ENCODE measurements at regions not wholly inside any gene's neighbourhood (a gene's known extent, or its start where the extent isn't known, plus 50 kb on each side); places are given as distances from the start of the nearest gene placed in this dataset.

DNA sequence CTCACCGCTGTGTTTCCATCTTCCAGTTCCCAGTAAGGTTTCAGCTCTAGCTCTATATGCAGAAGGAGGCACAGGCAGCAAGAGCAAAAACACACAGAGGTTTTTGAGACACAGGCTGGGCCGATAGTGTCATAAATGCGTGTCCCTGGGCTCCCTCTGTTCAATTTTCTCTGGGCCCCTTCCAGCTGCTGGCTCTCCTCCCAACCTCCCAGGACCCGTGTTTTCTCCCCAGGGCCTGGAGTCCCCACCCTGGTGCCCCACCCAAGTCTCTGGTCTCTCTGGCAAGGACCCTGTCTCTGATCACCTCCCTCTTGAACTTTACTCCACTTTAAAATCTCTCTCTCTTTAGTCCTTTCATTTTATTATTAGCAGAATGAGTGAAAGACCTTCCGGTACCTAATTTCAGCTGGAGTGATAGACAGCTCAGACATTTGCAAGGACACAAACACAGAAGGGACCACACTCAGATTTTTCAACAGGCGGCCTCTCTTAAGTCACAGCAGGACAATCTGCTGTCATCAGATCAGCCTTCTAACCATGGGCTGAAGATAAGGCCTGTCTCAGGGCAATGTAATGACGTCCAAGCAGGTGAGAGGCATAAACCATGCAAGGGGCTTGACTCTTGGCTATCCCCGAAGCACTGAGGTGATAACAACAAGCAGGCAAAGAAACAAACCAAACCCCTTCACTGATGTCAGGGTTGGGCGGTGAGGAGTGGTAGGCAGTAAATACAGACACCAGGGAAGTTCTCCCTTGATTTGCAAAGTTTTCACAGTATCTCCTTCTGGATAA is 190.0 kb upstream of the IRS2 start:
- no peak for DNase-seq

GRCh38 chr13:109974354-109974753 is 188.0 kb upstream of the IRS2 start:
- DNase-seq: no peak

GRCh38 chr13:109973279-109973678 is 186.9 kb upstream of the IRS2 start:
- no peak for DNase-seq

DNA sequence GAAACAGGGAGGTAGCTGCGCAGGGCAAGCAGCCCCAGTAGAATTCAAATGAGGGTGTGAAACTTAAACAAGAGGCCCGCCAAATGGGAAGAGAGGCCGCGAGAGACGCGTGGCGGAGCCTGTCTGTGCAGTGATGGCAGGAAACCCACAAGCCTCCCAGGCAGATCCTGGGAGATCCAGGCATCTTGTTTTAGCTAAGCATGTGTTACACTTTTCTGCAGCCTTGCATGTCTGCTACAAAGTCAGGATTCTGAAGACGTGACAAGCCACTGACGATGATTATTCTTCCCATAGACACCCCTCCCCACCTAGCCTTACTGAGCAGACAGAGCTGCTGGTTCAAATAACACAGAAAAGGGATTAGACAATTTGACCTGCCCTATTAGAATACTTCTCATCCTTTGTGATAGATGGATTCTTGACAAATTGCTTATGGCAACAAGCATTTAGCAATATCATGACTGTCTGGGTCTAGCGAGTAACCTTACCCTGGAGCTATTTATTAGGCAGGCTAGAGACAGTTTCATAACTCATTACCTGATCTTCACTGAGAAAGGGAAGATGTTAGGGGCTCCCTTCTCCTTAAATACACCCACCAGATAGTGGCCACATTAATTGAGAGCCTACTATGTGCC is 185.2 kb upstream of the IRS2 start:
- DNase-seq: no peak

DNA sequence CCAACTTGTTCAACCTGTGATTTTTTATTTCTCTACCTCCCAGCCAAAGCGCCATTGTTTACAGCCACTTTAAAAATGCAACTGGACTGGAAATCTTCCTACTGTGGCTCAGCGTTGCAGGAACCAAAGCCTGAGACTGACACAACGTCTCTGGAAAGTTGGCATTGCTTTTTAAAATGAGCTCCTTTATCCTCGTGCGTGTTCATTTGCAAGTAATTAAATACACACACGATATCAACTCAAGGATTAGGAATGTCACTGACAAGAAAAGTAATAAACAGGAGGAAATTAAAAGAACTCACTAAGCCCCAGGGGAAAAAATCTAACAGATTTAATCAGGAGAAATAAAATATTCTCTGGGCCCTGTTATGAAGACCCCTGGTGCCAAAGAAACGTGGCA is 184.6 kb upstream of the IRS2 start:
- DNase-seq: no peak

GRCh38 chr13:109968876-109969577 is 182.6 kb upstream of the IRS2 start:
- DNase-seq: no peak

GRCh38 chr13:109963960-109964563 is 177.7 kb upstream of the IRS2 start:
- no peak for DNase-seq

GRCh38 chr13:109963384-109963783 is 177.0 kb upstream of the IRS2 start:
- no peak for DNase-seq

DNA sequence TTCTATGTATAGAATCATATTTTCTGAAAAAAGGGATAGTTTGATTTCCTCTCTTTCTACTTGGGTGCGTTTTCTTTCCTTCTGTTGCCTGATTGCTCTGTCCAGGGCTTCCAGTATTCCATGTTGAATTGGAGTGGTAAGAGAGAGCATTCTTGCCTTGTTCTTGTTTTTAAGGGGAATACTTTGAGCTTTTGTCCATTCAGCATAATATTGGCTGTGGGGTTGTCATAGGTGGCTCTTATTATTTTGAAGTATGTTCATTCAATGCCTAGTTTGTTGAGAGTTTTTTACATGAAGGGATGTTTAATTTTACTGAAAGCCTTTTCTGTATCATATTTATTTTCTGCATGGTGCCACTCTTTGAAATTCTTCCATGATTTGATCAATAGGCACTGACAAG is 173.5 kb upstream of the IRS2 start:
- no peak for DNase-seq

DNA sequence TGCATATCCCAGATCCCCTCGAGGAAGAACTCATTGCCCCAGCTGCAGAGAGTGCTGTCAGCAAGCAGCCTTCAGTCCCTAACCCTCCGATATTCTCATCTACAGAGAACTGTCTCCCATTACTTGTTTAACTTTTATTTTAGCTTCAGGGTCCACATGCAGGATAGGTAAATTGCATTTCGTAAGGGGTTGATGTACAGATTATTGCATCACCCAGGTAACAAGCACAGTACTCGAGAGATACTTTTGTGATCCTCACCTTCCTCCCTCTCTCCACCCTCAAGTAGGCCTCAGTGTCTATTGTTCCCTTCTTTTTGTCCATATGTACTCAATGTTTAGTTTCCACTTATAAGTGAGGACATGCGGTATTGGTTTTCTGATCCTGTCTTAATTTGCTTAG is 171.5 kb upstream of the IRS2 start:
- DNase-seq: no peak

DNA sequence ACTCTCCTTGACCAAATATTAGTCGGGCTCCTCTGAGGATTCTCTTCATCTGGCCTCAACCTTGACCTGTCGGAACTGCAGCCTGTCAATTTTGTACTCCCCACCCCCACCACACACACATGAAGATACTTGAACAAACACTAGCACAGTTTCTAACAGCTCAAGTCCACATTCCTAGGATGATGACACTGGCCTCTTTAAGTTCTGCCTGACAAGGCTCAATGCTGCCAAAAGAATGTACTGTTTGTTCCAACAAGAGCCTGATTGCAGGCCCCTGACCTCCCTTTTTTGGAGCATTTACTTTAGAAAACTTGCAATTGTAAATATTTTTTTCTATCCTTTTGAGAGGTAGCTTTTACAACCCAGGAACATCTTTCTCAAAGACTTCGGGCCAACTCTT is 169.2 kb upstream of the IRS2 start:
- no peak for DNase-seq

GRCh38 chr13:109954441-109954840 is 168.1 kb upstream of the IRS2 start:
- no peak for DNase-seq

DNA sequence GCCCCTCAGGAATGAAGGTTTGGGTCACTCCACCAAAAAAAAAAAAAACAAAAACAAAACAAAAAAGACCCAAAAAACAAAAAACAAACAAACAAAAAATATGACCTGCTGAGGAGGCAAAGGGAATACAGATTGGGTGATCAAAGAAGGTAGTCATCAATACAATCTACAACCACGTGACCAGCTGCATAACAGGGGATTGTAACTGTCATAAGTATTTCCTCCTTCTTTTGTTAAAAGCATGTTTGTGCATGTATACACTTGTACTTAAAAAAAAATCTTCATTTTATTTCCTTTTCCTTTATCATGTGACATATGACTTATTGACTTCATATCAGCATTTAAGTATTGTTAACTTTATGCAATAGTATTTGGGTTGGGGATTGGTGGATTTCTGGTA is 165.1 kb upstream of the IRS2 start:
- DNase-seq: no peak

DNA sequence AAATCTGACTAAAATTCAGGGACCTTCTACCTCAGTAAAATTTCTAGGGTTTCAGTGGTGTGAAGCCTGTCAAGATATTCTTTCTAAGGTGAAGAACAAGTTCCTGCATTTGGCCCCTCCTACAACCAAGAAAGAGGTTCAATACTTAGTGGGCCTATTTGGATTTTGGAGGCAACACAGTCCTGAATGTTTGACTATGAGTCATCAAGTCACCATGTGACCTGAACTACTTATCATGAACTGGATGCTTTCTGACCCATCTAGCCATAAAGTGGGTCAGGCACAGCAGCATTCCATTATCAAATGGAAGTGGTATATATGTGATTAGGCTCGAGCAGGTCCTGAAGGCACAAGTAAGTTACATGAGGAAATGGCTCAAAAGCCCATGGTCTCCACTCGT is 163.0 kb upstream of the IRS2 start:
- DNase-seq: no peak

- no peak for DNase-seq
These were observed 160.6 kb upstream of the IRS2 start for GRCh38 chr13:109947006-109947405.

GRCh38 chr13:109945206-109945960 is 159.0 kb upstream of the IRS2 start:
- DNase-seq: no peak

- DNase-seq: no peak
These were observed 155.6 kb upstream of the IRS2 start for GRCh38 chr13:109941951-109942350.

- DNase-seq: no peak
These were observed 154.8 kb upstream of the IRS2 start for GRCh38 chr13:109941221-109941620.

DNA sequence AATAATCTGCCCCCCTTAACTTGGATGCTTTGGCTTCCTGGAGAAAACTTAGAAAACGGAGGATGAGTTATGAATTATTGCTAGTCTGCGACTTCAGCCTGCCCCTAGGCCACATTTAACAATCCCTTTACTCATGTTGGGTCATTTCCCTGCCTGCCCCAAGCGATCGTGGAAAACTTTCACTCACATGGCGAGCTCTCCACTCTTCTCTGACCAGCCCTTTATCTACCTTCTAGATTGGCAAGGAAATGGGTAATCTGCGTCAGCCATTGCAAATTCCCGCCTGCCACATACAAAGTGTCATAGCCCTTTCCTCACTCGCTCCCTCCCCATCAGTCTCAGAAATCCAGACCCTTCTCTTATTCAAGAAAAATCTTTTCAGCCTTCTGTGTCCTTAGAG is 154.3 kb upstream of the IRS2 start:
- no peak for DNase-seq

- DNase-seq: no peak
These were observed 153.5 kb upstream of the IRS2 start for GRCh38 chr13:109939838-109940237.

DNA sequence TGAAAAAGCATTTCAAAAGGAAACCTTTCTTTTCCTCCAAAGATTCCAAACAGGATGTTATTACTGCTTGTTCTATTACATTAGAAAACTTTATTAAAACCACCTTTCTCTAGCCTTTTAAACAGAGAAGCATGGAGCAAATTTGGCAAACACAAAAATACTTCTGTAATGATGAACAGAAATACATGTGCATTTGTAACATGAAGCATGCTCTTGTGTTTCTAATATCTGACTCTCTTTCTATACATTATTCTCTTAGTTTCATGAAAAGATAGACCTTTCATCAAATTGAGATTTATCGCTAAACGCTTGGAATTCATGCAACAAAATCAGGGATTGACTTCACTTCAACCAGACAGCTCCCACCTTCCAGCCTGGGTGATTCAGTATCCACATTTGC is 152.8 kb upstream of the IRS2 start:
- DNase-seq: no peak

GRCh38 chr13:109938255-109938936 is 152.0 kb upstream of the IRS2 start:
- DNase-seq: no peak

Measured in activated naive CD4-positive, alpha-beta T cell treated with anti-CD3 and anti-CD28 coated beads, Interleukin-2, amount 50 U/mL, for 16 hours (primary cell).